LNCAP (cell line): ENCODE measurements at regions not wholly inside any gene's neighbourhood (a gene's known extent, or its start where the extent isn't known, plus 50 kb on each side); places are given as distances from the start of the nearest gene placed in this dataset.

ENCODE experiments used
- CTCF ChIP-seq: fragments of 450-650 bp; IDR thresholded peaks from 2 replicates; pipeline ENCODE4 v1.5.1; 2017; ENCODE audit warnings: mild to moderate bottlenecking

GRCh38 chr10:10816447-10816846 lies 201.2 kb upstream of the CELF2 start:
- no peak for TF ChIP-seq CTCF

- no peak for TF ChIP-seq CTCF
These were observed 200.1 kb upstream of the CELF2 start for GRCh38 chr10:10817609-10818008.

GRCh38 chr10:10818082-10818481 lies 199.6 kb upstream of the CELF2 start:
- no peak for TF ChIP-seq CTCF

GRCh38 chr10:10819206-10819856 lies 198.3 kb upstream of the CELF2 start:
- no peak for TF ChIP-seq CTCF

GRCh38 chr10:10821926-10822325 lies 195.7 kb upstream of the CELF2 start:
- TF ChIP-seq CTCF = no peak

GRCh38 chr10:10824591-10825148 lies 193.0 kb upstream of the CELF2 start:
- TF ChIP-seq CTCF = no peak

- TF ChIP-seq CTCF = no peak
These were observed 191.5 kb upstream of the CELF2 start for GRCh38 chr10:10826125-10826524.

GRCh38 chr10:10828623-10829022 lies 189.0 kb upstream of the CELF2 start:
- TF ChIP-seq CTCF = no peak
